Peyer's patch (tissue), 4 donors: ENCODE measurements at regions not wholly inside any gene's neighbourhood (a gene's known extent, or its start where the extent isn't known, plus 50 kb on each side); places are given as distances from the start of the nearest gene placed in this dataset.
"Not testable (repeated sequence)": the region's sequence is repeated elsewhere in the genome, so short reads cannot be mapped to it uniquely, and the experiment has no call there.

Experiments
- DNase-seq, 3 donors: peaks; one replicate each; pipeline ENCODE4 v3.0.0-alpha.2; 2017 to 2019
- H3K27ac ChIP-seq, 4 donors: fragments of 200-600 bp; sonication (generic); one replicate each; pipeline ENCODE4 v1.5.1; 2016 to 2019
- H3K27me3 ChIP-seq, 2 donors: fragments of 200-600 bp; sonication (generic); one replicate each; pipeline ENCODE4 v1.5.1; 2019
- H3K36me3 ChIP-seq, 3 donors: fragments of 200-600 bp; sonication (generic); one replicate each; pipeline ENCODE4 v1.5.1; 2016 to 2019
- H3K4me1 ChIP-seq, 4 donors: fragments of 200-600 bp; sonication (generic); one replicate each; pipeline ENCODE4 v1.5.1; 2016 to 2019
- H3K4me3 ChIP-seq, 4 donors: fragments of 200-600 bp; sonication (generic); 1 replicate in 3 of 4; 2 replicates in 1 of 4; pipeline ENCODE4 v1.5.1; 2016 to 2019; ENCODE audit warnings: mild to moderate bottlenecking in 1 of 4
- H3K9me3 ChIP-seq, 4 donors: fragments of 200-600 bp; sonication (generic); one replicate each; pipeline ENCODE4 v1.5.1; 2016 to 2019; ENCODE audit warnings: mild to moderate bottlenecking in 1 of 4
- POLR2A ChIP-seq, 2 donors: fragments of 450-650 bp; IDR thresholded peaks; one replicate each; pipeline ENCODE4 v1.5.1; 2017; ENCODE audit warnings: antibody characterized with exemption in 2 of 2, mild to moderate bottlenecking in 2 of 2, moderate library complexity in 2 of 2
- TF ChIP-seq, protein P1 (sequence below), 6 experiments: fragments of 450-650 bp in 4 of 6; fragments of 200-600 bp in 2 of 6; sonication (generic) in 1 of 6; IDR thresholded peaks; one replicate each; pipeline ENCODE4 v1.5.1; 2017 to 2019; ENCODE audit warnings: antibody characterized with exemption in 6 of 6, mild to moderate bottlenecking in 3 of 6, moderate library complexity in 1 of 6

DNA sequence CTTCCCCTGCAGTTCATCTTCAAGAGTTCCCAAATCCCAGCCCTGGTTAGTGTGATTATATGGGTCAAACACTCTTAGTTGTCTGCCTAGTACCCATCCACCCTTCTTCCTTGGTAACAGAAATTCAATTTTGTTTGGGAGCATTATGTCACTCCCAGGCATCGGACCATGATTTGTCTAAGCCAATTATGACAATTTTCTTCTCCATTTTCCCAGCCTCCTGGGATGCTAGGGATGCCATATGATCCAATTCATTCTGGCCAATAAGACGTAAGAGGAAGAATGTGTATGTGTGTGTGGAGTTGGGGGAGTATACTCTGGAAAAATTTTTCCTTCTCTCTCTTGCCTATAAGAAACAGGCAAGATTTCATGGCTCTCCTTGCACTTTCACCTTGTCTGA is 465.9 kb downstream of the MID1IP1 start:
- H3K9me3 ChIP-seq = no peaks in the 10 kb centered on the region
- no peak for DNase-seq
- H3K4me3 ChIP-seq = no peak overlapping the region
- H3K4me1 ChIP-seq = no peaks in the 10 kb centered on the region
- H3K27me3 ChIP-seq = no peaks in the 10 kb centered on the region
- H3K27ac ChIP-seq = no peak overlapping the region
- no peaks in the 10 kb centered on the region for H3K36me3 ChIP-seq
- TF ChIP-seq, protein P1, sequence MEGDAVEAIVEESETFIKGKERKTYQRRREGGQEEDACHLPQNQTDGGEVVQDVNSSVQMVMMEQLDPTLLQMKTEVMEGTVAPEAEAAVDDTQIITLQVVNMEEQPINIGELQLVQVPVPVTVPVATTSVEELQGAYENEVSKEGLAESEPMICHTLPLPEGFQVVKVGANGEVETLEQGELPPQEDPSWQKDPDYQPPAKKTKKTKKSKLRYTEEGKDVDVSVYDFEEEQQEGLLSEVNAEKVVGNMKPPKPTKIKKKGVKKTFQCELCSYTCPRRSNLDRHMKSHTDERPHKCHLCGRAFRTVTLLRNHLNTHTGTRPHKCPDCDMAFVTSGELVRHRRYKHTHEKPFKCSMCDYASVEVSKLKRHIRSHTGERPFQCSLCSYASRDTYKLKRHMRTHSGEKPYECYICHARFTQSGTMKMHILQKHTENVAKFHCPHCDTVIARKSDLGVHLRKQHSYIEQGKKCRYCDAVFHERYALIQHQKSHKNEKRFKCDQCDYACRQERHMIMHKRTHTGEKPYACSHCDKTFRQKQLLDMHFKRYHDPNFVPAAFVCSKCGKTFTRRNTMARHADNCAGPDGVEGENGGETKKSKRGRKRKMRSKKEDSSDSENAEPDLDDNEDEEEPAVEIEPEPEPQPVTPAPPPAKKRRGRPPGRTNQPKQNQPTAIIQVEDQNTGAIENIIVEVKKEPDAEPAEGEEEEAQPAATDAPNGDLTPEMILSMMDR (IDR thresholded peaks at IDR 0.05) = no peak
- no peak for TF ChIP-seq POLR2A (IDR thresholded peaks at IDR 0.05)

DNA sequence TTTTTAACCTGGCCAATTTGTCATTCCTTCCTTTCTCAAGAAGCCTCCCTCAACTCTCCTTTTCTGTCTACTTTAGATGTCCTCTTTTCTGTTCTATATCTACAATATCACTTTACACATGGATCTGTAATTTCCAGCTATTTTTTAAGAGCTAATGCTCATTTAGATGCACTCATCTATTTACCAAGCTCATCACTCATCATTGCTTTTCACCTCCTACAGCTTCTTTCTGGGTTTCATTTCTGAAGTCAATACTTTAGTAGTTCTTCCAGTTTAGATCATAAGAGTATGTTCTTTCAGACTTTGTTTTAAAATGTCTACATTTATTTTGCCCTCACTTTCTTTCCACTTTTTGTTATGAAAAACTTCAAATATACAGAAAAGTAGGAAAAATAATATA is 466.9 kb downstream of the MID1IP1 start:
- DNase-seq = no peak
- H3K4me3 ChIP-seq = no peak overlapping the region
- no peaks in the 10 kb centered on the region for H3K9me3 ChIP-seq
- H3K27ac ChIP-seq = no peak overlapping the region
- H3K27me3 ChIP-seq = no peaks in the 10 kb centered on the region
- no peaks in the 10 kb centered on the region for H3K36me3 ChIP-seq
- TF ChIP-seq POLR2A (IDR thresholded peaks at IDR 0.05) = no peak
- TF ChIP-seq, protein P1 (IDR thresholded peaks at IDR 0.05) = no peak
- no peaks in the 10 kb centered on the region for H3K4me1 ChIP-seq

DNA sequence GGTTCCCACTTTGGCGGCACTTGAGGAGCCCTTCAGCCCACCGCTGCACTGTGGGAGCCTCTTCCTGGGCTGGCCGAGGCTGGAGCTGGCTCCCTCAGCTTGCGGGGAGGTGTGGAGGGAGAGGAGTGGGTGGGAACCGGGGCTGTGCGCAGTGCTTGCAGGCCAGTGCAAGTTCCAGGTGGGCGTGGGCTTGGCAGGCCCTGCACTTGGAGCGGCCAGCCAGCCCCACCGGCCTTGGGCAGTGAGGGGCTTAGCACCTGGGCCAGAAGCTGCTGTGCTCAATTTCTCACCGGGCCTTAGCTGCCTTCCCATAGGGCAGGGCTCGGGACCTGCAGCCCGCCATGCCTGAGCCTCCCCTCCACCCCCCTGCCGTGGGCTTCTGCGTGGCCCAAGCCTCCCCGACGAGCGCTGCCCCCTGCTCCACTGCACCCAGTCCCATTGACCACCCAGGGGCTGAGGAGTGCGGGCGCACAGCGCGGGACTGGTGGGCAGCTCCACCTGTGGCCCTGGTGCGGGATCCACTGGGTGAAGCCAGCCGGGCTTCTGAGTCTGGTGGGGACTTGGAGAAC is 474.3 kb downstream of the MID1IP1 start:
- no peak for TF ChIP-seq POLR2A (IDR thresholded peaks at IDR 0.05)
- TF ChIP-seq, protein P1 (IDR thresholded peaks at IDR 0.05) = no peak

DNA sequence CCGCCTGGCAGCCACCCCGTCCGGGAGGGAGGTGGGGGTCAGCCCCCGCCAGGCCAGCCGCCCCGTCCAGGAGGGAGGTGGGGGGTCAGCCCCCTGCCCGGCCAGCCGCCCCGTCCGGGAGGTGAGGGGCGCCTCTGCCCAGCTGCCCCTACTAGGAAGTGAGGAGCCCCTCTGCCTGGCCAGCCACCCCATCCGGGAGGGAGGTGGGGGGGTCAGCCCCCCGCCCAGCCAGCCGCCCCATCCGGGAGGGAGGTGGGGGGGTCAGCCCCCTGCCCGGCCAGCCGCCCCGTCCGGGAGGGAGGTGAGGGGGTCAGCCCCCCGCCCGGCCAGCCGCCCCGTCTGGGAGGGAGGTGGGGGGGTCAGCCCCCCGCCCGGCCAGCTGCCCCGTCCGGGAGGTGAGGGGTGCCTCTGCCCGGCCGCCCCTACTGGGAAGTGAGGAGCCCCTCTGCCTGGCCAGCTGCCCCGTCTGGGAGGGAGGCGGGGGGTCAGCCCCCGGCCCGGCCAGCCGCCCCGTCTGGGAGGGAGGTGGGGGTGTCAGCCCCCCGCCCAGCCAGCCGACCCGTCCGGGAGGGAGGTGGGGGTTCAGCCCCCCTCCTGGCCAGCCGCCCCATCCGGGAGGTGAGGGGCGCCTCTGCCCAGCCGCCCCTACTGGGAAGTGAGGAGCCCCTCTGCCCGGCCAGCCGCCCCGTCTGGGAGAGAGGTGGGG is 476.6 kb downstream of the MID1IP1 start:
- not testable (repeated sequence) for H3K27ac ChIP-seq, H3K9me3 ChIP-seq, H3K27me3 ChIP-seq, H3K36me3 ChIP-seq, H3K4me1 ChIP-seq, DNase-seq, H3K4me3 ChIP-seq

More for the DNA sequence above, 474.3 kb downstream of the MID1IP1 start:
- no peak for DNase-seq
- Histone ChIP-seq H3K4me1 (no peaks in the 10 kb centered on the region), H3K27me3 (no peaks in the 10 kb centered on the region), H3K27ac (no peak overlapping the region), H3K9me3 (no peaks in the 10 kb centered on the region), H3K36me3 (no peaks in the 10 kb centered on the region), H3K4me3 (no peak overlapping the region)

DNA sequence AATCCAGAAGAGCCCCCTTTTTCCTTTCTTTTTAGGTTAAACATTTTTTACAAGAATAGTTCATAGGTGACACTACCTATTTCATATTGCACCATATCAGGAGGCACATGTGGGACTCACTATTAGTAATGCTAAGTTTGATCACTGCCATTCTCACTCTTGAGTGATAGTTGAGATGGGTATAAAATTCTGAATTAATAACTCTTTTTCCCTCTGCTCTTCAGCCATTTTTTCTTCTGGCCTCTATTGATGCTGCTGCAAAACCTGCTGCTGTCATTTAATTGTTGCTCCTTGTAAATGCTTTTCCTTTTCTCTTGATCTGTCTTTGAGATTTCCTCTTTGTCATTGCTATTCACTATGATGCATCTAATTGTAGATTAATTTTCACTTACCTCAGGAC is 482.0 kb downstream of the MID1IP1 start:
- no peak overlapping the region for H3K4me3 ChIP-seq
- no peak overlapping the region for H3K27ac ChIP-seq
- DNase-seq = no peak
- H3K9me3 ChIP-seq = no peaks in the 10 kb centered on the region
- no peaks in the 10 kb centered on the region for H3K36me3 ChIP-seq
- no peaks in the 10 kb centered on the region for H3K4me1 ChIP-seq
- no peak for TF ChIP-seq POLR2A (IDR thresholded peaks at IDR 0.05)
- TF ChIP-seq, protein P1 (IDR thresholded peaks at IDR 0.05) = no peak
- H3K27me3 ChIP-seq = no peaks in the 10 kb centered on the region

DNA sequence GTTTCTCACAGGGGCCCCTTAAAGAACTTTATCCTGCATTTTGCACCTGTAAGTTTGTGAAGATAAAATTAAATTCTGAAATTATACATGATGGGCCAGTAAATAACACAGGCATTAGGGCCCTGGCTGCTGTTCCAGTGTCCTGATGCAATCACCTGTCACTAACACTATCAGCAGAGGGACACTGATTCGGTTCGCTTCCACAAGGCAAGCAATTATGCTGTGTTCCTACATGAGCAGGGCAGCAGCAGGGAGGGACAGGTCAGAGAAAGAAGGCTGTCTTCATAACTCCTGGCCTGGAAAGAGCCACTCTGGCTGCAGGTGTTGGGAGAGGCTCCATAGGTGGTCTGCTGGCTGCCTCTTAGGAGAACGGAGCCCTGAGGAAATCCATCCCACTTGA is 487.3 kb downstream of the MID1IP1 start:
- Histone ChIP-seq H3K27me3 (no peaks in the 10 kb centered on the region), H3K4me3 (no peak overlapping the region), H3K4me1 (no peaks in the 10 kb centered on the region), H3K9me3 (no peaks in the 10 kb centered on the region), H3K27ac (no peak overlapping the region), H3K36me3 (no peaks in the 10 kb centered on the region)
- DNase-seq = no peak
- TF ChIP-seq, protein P1 (IDR thresholded peaks at IDR 0.05) = no peak
- no peak for TF ChIP-seq POLR2A (IDR thresholded peaks at IDR 0.05)
